ENCODE measurements at regions not wholly inside any gene's neighbourhood (a gene's known extent, or its start where the extent isn't known, plus 50 kb on each side); places are given as distances from the start of the nearest gene placed in this dataset.

DNA sequence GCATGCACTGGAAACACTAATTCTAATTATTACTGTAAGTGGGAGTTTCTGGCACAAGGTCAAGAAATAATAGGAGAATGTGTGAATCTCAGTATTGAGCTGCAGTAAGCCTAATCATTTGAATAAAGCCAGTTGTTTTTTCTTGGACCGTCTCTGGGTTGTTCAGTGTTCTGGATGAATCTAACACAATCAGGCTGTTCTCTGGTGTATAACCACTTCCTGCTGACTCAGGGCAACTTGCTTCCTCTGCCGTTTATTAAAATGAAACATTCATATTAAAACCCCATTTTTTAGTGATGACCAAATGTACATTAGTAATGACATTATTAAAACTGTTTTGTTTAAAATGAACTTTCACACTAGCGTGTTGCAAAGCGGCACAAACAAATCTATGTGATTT is 273.1 kb upstream of the SNX7 start:
- TF ChIP-seq, protein P1, sequence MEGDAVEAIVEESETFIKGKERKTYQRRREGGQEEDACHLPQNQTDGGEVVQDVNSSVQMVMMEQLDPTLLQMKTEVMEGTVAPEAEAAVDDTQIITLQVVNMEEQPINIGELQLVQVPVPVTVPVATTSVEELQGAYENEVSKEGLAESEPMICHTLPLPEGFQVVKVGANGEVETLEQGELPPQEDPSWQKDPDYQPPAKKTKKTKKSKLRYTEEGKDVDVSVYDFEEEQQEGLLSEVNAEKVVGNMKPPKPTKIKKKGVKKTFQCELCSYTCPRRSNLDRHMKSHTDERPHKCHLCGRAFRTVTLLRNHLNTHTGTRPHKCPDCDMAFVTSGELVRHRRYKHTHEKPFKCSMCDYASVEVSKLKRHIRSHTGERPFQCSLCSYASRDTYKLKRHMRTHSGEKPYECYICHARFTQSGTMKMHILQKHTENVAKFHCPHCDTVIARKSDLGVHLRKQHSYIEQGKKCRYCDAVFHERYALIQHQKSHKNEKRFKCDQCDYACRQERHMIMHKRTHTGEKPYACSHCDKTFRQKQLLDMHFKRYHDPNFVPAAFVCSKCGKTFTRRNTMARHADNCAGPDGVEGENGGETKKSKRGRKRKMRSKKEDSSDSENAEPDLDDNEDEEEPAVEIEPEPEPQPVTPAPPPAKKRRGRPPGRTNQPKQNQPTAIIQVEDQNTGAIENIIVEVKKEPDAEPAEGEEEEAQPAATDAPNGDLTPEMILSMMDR (conservative IDR thresholded peaks at IDR 0.05; ENCODE audit: low read length): no peak
- DNase-seq (ENCODE audit: low read depth): peak; percentile 76
- H3K4me3 ChIP-seq (ENCODE audit: low read length): no peak overlapping the region

DNA sequence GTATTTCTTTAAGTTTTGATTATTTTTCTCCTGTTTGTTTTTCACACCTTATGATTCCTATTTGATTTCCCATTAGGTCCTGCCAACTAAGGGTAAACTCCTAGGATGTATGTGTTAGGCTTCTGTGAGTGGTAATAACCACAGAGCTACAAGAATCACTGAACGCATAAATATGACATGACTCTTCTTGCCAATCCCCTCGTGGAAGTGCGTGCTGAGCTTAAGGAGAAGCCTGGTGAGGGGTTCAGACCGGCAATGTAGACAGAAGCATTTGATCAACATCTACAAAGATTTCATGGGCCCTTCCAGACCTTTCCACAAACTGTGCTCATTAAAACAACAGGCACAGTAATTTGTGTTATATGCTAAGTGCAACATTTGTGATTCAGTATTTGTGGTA is 273.8 kb upstream of the SNX7 start:
- TF ChIP-seq, protein P1 (conservative IDR thresholded peaks at IDR 0.05; ENCODE audit: low read length): no peak
- DNase-seq (ENCODE audit: low read depth): no peak

DNA sequence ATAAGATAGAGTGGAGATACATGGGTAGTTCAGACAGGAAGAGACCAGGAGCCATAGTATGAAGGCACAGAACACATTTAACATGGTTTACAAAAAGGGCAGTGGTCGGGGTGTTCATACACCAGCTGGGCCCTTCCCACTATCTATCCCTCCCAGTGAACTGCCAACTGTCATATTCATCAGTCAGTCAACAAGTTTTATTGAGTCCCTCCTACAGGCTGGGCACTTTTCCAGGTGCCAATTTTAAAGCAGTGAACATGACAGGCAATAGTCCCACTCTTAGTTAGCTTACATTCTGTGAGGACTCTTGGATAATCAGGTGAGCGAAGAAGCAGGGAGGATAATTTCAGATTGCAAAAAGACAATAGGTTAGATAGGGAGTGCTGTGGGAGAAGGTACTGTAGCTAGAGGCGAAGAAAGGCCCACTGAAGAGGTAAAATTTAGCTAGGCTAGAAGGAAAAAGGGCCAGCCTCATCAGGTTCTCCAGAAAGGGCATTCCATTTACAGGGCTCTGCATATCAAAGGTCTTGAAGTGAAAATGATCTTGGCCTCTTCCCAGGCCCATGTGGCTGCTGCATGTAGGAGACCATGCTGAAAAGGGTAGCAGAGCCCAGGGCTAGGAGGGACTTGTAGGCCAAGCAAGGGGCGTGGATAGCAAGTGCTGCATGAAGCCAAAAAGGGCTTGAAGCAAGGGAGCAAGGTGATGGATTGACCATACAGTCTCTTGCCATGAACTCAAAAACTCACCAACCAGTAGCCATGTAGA is 274.7 kb upstream of the SNX7 start:
- DNase-seq (ENCODE audit: low read depth): no peak
- no peak overlapping the region for H3K4me3 ChIP-seq (ENCODE audit: low read length)
- TF ChIP-seq, protein P1 (conservative IDR thresholded peaks at IDR 0.05; ENCODE audit: low read length): no peak

More for the DNA sequence above, 273.8 kb upstream of the SNX7 start:
- H3K4me3 ChIP-seq (ENCODE audit: low read length): no peak overlapping the region

DNA sequence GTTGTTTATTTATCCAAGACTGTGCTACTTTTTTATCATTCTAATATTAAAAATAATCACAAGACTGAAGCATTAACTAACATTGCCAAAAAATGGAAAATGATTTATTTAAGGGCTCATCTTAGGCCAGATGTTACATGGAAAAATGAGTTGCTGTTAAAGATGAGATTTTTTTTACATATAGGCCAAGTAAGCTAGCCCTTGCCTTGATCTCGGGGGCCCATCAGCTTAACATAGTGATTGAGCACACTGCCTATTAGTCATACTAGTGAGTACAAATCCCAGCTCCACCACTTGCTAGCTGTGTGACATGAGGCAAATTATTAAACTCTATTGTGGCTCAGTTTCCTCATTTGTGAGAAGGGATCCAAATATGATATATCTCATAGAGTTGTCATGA is 275.9 kb upstream of the SNX7 start:
- DNase-seq (ENCODE audit: low read depth): no peak
- TF ChIP-seq, protein P1 (conservative IDR thresholded peaks at IDR 0.05; ENCODE audit: low read length): no peak
- H3K4me3 ChIP-seq (ENCODE audit: low read length): no peak overlapping the region

DNA sequence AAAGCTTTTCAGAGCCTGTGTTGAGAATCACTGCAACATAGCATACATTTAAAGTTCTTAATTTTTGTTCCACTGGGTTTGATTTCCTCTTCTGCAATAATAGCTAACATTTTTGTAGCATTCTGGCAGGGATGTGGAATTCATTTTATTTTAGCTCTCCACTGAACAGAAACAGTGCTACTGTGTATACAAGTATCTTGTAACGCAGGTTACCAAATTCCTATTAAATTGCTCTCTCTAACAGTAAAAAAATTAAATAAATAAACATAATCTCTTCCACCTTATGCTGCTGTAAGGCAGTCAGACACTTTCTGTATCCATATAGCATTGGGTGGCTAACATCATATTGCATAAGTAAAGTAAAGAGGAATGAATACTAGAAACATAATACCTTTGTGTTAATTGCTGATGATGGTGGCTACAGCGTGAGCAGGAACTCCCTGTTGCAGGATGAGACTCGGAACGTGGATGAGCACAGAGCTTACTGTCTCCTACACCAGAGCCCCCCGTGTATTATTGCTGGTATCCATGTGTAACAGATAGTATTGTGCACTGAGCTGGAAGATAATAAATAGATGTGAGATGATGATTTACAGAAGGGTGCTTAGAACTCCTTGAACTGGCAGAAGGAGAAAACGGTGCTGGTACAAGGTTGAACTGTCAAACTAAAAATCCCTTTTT is 276.9 kb upstream of the SNX7 start:
- TF ChIP-seq, protein P1 (conservative IDR thresholded peaks at IDR 0.05; ENCODE audit: low read length): no peak
- DNase-seq (ENCODE audit: low read depth): peak; percentile 50
- no peak overlapping the region for H3K4me3 ChIP-seq (ENCODE audit: low read length)

DNA sequence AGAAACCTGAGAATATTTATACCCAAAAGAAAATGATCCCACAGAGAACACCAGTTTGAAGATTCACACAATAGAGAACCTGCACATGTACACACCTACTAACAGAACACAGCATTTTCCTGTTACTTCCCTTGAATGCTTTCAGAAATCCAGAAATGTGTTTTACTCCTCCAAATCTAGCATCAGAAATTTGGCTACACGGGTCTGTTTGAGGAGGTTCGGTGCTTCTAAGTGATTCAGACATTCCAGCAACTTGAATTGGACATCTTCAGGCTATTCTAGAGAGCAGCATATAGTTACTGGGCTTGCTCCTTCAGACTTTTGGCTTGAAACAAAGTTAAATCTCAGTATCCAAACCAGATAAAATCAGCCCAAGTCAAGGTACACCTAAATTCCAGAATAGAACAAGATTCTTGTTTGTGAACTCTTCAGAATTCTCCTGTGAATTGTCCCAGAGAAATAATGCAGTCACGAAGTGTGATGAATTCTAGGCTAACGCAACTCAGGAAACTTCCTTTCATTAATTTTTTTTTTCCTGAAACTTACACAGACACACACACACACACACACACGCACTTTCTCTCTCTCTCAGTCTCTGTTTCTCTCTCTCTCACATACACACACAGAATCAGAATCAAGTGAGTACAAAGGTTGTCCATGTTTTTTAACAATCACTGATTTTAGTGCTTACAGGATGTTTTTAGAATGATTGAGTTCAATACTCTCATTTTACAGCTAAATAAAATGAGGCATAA is 278.4 kb upstream of the SNX7 start:
- TF ChIP-seq, protein P1 (conservative IDR thresholded peaks at IDR 0.05; ENCODE audit: low read length): no peak
- no peak overlapping the region for H3K4me3 ChIP-seq (ENCODE audit: low read length)
- no peak for DNase-seq (ENCODE audit: low read depth)

All from AG10803 (cell line).